GM18505 (cell line): ENCODE measurements at regions not wholly inside any gene's neighbourhood (a gene's known extent, or its start where the extent isn't known, plus 50 kb on each side); places are given as distances from the start of the nearest gene placed in this dataset.

Experiments used
- ATAC-seq: cut with Tn5 transposase; IDR thresholded peaks from one replicate; pipeline ENCODE4 v1.9.1; 2021; ENCODE audit not compliant: unreplicated experiment
- POLR2A ChIP-seq: IDR thresholded peaks from 4 replicates; pipeline ENCODE4 v1.6.1; 2011; ENCODE audit warnings: borderline replicate concordance; ENCODE audit not compliant: insufficient read depth, insufficient read length; ENCODE audit errors: extremely low read depth

- ATAC-seq, result no peak
- TF ChIP-seq POLR2A, result no peak
Observed at GRCh38 chr2:6665093-6666045, 200.3 kb downstream of the CMPK2 start.

GRCh38 chr2:6667326-6667725 lies 198.4 kb downstream of the CMPK2 start:
- no peak for TF ChIP-seq POLR2A
- no peak for ATAC-seq

- ATAC-seq, result no peak
- no peak for TF ChIP-seq POLR2A
Observed at GRCh38 chr2:6671913-6672312, 193.8 kb downstream of the CMPK2 start.

GRCh38 chr2:6674381-6674780 lies 191.3 kb downstream of the CMPK2 start:
- TF ChIP-seq POLR2A, result no peak
- ATAC-seq, result no peak

GRCh38 chr2:6675791-6676190 lies 189.9 kb downstream of the CMPK2 start:
- TF ChIP-seq POLR2A, result no peak
- ATAC-seq, result no peak

- ATAC-seq, result no peak
- no peak for TF ChIP-seq POLR2A
Observed at GRCh38 chr2:6676241-6676640, 189.5 kb downstream of the CMPK2 start.

GRCh38 chr2:6676776-6677175 lies 188.9 kb downstream of the CMPK2 start:
- ATAC-seq, result no peak
- no peak for TF ChIP-seq POLR2A

- ATAC-seq, result no peak
- no peak for TF ChIP-seq POLR2A
Observed at GRCh38 chr2:6679471-6679870, 186.2 kb downstream of the CMPK2 start.

GRCh38 chr2:6683516-6683915 lies 182.2 kb downstream of the CMPK2 start:
- ATAC-seq, result no peak
- TF ChIP-seq POLR2A, result no peak

GRCh38 chr2:6685447-6685846 lies 180.3 kb downstream of the CMPK2 start:
- ATAC-seq, result no peak

GRCh38 chr2:6692056-6692455 lies 173.7 kb downstream of the CMPK2 start:
- TF ChIP-seq POLR2A, result no peak
- ATAC-seq, result no peak

More at GRCh38 chr2:6685447-6685846, 180.3 kb downstream of the CMPK2 start:
- no peak for TF ChIP-seq POLR2A

GRCh38 chr2:6692819-6693218 lies 172.9 kb downstream of the CMPK2 start:
- no peak for ATAC-seq
- no peak for TF ChIP-seq POLR2A

GRCh38 chr2:6694555-6694954 lies 171.2 kb downstream of the CMPK2 start:
- no peak for ATAC-seq

GRCh38 chr2:6700335-6700734 lies 165.4 kb downstream of the CMPK2 start:
- no peak for ATAC-seq
- TF ChIP-seq POLR2A, result no peak

More at GRCh38 chr2:6694555-6694954, 171.2 kb downstream of the CMPK2 start:
- TF ChIP-seq POLR2A, result no peak
